ENCODE measurements at regions not wholly inside any gene's neighbourhood (a gene's known extent, or its start where the extent isn't known, plus 50 kb on each side); places are given as distances from the start of the nearest gene placed in this dataset.

DNA sequence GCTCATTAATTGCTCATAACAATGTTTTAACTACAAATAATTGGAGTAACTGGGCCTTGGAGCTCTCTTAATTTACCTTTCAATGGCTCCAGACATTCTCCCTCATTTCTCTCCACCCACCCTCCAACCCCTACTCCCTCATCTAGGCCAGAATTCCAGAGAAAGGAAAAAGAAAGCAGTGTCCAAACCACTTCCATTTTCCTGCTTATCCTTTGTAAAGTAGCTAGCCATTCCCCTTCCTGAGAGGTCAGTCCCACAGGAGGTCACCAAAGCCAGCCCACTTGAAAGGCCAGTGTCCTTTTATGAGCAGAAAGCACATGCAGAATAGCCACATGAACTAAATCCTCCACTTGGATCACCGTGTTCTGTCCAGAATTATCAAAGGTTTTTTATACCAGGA lies 404.8 kb upstream of the FAT3 start:
- no peak for DNase-seq (ENCODE audit: low read depth, low spot score)

DNA sequence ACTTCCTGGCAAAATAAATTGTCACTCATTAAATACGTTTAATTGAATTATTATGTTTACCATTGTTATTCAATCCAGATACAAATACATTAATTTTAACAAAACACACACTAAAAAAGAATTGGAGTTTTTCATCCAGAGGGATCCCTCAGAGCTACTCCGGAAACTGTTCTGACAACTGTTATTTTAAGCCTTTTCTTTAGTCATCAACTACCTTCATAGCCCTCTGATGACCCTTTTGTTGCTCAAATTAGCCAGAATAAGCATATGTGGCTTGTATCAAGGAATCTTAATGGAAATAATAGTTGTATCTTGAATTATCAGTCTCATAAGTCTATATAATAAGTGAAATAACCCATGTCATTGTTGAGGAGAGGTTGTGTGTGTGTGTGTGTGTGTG lies 405.4 kb upstream of the FAT3 start:
- DNase-seq (ENCODE audit: low read depth, low spot score): no peak

DNA sequence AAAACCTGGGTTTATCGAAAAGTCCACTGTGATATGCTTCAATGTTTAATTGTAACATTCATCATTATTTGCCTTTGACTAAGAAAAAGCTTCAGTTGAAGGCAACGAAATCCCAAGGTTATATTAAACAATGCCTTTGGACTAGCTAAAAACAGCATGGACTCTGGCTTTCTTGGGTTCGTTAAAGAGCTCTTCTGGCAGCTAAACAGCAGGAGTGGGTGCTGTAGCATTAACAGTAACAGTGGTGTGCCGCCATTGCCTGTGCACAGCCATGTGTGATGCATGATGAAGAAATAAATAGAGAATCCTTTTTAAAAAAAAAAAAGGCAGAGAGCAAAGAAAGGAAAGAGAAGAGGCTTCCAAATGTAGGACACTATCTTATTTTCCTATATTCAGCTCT lies 406.6 kb upstream of the FAT3 start:
- no peak for DNase-seq (ENCODE audit: low read depth, low spot score)

DNA sequence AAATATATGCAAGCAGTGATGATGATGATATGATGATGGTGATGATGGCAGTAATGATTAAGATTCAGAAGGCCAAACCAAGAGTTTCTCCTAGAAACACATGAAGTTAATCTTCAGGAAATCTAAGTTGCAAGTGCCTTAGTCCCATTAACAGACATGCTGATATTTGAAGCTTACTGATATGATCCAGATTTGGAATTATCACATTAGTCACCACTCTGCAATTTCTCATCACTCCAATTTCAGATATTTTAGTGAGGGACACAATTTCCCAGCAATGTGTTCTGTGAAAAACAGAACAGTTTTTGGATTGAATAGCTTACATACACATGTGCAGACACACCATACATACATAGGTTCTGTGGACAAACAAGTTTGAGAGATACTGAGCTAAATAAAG lies 411.4 kb upstream of the FAT3 start:
- DNase-seq (ENCODE audit: low read depth, low spot score): no peak

DNA sequence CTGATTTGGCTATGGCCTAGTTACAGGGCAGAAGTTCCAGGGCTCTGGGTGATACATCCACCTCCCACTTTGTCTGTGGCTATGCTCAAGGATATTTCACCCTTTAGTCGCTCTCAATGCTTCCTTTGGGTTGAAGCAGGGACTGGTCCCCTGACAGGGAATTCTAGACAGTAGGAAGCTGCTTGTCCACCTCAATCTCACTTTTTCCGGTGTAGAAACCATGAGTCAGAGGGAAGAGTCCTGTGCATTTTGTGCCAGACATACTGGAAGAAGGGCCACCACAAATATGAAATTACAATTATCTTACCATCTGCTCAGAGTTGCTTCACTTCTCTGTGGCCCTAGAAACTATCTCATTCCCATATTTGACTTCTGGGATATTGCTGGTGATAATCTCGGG lies 413.7 kb upstream of the FAT3 start:
- DNase-seq (ENCODE audit: low read depth, low spot score): no peak

DNA sequence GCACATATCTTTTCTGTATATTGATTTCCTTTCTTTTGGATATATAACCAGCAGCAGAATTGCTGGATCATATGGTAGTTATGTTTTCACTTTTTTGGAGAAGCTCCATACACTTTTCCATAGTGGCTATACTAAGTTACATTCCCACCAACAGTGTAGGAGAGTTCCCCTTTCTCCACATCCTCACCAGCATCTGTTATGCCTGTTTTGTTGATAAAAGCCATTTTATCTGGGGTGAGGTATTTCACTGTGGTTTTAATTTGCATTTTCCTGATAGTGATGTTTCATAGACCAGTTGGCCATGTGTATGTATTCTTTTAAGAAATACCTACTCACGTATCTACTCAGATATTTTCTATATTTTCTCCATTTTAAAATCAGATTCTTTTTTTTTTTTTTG lies 419.3 kb upstream of the FAT3 start:
- DNase-seq (ENCODE audit: low read depth, low spot score): no peak

DNA sequence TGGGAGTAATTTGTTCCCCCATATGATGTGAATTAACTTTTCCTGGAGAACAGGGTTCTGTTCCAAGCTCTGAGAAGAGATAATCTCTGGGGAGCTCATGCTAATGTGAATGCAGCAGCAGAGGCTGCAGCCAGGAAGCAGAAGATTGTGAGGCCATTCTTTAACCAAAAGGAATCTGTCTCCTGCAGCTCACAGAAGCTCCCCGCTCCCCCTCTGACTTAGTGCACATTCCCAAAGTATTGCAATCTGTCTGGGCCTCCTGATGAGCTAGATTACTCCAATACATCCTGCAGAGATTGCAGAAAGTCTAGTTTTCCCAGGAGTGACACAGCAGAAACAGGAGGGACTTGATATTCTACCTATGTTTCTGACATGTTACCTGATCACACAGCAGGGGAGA lies 420.6 kb upstream of the FAT3 start:
- DNase-seq (ENCODE audit: low read depth, low spot score): no peak

DNA sequence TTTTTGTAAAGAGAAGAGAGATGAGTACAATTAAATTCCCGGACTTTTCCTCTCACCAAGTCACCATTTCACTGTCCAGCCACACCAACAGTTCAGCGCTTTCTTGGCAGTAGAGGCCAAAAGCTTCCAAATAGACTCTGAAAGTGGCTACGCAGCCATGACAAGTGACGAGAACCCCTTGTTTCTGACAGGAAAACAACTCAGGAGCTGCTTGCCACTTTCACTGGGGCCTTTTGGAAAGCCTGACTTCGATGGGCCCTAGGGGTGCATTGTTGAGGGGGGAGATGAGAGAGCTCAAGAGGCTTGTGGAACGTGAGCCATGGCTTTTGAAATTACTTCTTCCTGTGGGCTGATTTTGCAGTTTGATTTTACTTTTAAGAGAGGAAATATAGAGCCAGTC lies 422.1 kb upstream of the FAT3 start:
- DNase-seq (ENCODE audit: low read depth, low spot score): no peak

DNA sequence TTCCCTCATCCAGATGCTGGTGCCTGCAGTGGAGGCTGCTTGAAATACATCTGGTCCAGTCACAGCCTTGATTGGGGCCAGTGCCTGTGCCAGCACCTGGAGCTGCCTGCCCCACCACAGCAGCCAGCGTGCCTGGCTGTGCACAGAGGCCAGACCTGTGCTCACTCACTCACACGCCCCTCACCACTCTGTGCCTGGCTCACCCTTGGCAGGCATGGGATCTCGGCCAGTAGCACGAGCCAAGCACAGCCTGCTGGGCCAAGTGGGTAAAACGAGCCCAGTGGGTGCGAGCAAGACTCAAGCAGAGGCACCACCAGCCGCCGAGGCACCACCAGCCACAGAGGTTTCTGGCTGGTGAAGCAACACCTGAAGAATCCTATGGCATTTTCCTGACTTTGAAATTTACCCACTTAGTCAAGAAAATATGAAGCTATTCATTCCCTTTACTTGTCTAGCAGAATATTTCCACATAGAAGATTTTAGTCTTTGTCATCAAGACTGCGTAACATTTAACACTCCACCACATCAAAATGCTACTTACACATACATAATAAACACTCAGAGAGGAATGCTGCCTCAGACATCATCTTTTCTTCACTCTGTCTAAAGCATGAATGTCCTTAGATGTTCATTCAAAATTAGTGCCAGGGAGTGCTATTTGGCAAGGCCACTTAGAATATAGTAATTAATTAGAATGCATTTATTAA lies 424.3 kb upstream of the FAT3 start:
- DNase-seq (ENCODE audit: low read depth, low spot score): no peak

DNA sequence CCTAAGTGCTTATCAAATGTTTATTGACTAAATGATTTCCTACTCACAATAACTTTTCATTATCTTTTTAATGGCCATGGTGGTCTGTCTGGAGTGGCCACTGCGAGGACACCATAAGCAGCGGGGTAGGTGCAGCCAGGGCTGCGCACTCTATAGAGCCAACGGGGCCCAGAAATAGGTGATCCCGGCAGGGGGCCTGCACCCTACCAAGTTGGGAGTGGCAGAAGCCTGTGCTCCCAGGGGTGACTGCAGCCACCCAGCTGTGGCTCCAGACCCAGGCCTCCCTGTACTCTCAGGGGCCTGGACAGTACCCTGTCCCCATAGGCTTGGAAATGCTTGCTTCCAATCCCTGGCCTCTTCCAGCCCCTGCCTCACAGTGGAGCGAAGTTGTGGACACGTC lies 426.4 kb upstream of the FAT3 start:
- no peak for DNase-seq (ENCODE audit: low read depth, low spot score)

DNA sequence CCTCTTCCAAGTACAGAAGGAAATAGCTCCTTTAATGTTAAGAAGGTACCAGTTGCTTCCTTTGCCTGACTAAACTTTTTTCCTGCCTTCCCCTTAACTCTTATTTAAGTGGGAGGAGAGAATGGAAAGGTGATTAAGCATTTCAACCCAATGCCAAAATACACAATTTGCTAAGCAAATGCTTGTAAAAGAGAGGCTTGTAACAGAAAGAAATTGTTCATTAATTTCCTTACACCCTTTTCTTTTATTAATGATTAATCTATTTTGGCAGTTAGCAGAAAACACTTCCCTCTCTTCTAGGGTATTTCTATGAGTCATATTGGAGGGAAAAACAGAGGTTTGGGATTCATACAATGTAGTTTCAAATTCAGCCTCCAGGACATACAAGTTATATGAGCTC lies 427.6 kb upstream of the FAT3 start:
- DNase-seq (ENCODE audit: low read depth, low spot score): no peak

DNA sequence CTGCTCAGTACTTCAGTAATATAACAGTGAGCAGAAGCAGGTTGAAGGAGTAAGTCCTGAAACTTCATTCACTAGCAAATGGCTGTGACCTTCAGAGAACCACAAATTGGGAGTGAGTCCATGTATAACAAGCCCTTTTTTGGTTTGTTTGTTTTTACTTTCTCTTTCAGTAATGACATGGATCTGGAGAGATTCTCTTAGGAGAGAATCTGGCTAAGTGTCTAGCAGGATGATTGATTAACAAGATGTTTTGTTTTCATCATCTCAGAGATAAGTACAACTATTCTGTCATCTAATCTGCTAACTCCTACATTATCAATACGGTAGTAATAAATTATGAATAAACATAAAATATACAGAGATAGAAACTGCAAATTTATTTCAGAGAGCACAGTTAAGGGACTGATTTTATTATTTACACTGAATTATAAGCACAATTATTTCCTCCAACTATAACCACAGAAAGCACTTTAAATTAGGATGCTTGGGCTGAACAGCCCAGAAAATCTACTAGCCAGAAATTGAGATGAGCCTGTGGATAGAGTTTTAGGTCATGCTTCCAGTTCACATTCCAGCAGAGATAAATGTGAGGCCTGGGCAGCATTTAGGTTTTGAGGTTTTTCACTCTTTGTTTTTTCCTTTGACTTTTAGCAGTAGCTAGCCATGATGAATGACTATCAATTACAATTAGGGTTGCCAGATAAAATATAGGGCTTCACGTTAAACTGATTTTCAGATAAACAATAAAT lies 429.3 kb upstream of the FAT3 start:
- DNase-seq (ENCODE audit: low read depth, low spot score): no peak

DNA sequence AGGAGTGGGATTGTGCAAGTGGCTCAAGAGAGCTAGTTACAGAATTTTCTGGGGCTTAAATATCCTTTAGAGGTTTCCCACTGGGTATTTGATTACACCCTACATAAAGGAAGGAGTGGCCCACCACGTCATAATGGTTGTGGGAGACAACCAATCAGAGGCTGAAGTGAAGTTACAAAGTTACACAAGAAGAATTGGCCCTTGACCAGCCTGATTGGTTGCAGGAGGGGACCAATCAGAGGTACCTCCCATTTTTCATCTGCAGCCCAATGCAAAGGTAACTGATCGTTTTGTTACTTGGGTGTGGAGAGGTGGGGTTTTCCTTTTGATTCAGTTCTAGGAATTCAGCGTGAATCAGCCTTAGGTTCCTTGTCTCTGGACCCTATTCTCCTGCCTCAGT lies 430.5 kb upstream of the FAT3 start:
- DNase-seq (ENCODE audit: low read depth, low spot score): no peak

DNA sequence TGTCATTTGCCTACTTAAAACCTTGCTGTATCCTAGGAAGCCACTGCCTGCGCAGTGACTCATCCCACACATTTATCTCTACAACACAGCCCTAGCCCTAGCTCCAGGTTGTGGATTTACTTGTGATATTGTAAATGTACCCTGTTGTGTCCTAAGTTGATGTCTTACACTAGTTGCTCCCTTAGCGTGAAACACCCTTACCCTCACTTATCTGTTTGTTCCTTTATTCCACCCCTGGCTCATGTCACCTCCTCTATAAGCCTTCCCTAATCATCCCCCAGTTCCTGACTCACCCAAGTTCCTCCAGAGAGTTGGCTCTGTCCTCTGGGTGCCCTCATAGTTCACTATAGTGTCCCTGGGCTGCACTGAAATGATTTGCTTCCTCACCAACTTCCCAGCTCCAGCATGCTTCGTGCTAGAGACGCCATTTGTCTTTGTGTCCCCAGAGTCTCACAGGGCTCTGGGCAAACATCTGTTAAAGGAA lies 431.8 kb upstream of the FAT3 start:
- no peak for DNase-seq (ENCODE audit: low read depth, low spot score)

DNA sequence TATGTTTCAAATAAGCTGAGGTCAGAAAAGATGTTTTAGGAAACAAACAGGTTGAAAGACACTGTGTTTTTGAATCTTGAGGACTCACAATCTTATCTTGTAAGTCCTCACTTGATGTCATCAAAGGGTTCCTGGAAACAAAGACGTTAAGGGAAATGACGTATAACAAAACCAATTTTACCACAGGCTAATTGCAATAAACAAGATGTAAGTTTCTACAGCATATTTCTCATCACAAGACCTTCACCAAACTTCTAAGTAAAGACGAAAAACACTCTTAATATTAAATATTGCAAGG lies 433.5 kb upstream of the FAT3 start:
- no peak for DNase-seq (ENCODE audit: low read depth, low spot score)

DNA sequence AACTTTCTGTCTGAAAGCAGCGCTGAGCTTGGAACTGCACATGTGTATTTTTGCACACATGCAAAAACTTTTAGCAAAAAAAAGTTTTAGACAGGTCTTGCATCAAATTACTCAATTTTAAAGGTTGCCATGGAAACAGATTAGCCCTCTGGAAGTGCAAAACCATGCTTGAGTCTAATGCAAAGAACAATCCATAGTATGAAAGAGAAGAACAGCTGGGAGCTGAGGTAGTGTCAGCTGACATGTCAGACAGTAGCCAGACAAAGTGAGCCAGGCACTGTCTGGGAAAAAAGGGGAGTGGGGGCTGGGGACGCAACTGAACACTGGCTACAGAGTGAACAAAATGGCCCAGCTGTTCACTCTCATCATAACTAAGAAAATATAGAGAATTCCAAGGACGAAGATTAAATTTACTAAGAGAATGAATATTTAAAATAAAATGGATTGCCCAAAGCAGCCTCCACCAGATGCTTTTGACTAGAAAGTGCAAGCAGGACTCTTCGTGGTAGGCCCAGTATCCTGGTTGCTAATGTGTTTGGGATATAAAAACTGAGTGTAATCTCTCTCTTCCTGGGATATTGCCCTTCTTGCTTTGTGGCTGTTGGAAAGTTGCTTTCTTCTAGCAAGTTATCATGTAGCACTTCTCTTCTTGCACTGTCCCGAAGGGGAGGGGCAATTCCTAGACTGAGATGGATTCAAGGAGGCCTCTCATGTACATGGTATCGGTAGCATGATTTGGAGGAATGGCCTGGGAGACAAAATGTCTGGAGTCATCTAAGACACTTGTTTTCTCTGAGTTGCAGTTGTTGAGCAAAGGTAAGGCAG lies 434.1 kb upstream of the FAT3 start:
- DNase-seq (ENCODE audit: low read depth, low spot score): no peak

DNA sequence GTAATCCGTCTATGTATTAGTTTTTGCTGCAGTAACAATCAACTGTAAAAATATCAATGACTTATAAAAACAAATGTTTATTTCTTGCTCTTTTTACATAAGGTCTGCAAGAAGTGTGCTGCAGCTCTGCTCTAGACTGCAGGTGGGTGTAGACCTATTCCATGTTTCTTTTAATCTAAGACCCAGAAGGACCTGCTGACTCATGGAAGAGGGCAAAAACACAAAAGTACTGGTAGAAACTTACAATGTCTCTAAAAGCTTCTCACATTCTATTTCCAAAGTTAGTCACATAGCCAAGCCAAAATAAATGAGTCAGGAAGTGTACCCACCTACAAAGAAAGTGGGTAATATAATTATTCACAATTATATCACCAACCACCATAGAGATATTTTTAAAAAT lies 435.9 kb upstream of the FAT3 start:
- DNase-seq (ENCODE audit: low read depth, low spot score): no peak

DNA sequence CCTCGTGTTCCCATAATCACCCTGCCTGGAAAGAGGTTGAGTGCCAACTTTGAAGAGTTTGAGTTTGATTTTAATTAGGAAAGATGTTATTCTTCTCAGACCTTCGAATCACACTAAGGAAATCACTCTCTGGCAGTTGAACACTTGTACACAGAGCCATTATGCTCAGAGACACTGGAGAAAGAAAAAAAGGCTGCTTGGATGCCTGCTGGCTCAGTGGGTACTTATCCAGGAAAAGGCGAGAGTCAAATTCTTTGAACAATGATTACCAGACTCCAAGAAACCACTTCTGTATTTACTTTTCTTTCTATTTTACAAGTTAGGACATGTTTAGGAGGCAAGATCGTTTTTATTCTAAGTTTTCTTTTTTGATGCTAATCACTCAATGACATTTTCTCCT lies 438.5 kb upstream of the FAT3 start:
- no peak for DNase-seq (ENCODE audit: low read depth, low spot score)

DNA sequence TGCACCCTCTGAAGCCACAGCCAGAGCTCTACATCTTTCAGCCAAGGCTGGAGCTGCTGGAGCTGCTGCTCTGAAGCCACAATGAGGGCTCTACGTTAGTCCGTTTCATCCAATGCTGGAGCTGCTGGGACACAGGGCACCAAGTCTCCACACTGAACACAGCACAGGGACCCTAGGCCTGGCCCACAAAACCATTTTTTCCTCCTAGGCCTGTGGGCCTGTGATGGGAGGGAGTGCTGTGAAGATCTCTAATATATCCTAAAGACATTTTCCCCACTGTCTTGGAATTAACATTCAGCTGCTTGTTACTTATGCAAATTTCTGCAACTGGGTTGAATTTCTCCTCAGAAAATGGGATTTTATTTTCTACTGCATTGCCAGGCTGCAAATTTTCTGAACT lies 441.4 kb upstream of the FAT3 start:
- DNase-seq (ENCODE audit: low read depth, low spot score): no peak

DNA sequence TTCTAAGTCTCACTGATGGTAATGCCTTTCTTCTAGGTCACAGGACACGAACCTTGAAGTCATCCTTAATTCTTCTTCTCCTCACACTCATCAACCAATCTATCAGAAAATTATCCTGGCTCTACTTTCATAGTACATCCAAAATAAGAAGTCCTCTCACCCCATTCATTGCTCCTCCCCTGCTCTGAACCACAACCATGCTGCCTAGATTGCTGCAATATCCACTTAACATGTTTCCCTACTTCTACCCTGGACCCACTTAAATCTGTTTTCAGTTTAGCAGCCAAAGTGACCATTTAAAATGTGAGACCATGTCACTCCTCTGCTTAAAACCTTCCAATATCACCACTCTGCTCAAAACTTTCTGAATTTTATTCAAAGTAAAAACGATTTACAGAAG lies 445.9 kb upstream of the FAT3 start:
- DNase-seq (ENCODE audit: low read depth, low spot score): no peak

DNA sequence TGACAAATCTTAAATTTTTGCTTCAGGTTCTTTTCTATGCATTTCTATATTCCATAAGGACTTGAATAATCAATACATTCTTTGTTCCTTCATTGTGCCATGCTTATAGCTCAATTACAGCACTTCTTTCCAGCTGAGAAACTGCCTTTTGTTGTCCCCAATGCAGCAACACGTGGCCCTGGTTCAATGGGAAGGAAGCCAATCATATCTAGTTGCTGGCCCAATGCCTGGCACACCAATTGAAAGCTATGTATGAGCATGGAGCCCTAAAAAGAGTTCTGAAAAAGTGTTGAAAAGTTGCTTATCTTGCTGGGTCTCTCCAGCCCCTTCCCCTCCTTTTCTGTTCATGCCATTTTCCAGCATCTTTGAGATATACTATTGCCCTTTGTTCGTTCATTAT lies 448.0 kb upstream of the FAT3 start:
- no peak for DNase-seq (ENCODE audit: low read depth, low spot score)

DNA sequence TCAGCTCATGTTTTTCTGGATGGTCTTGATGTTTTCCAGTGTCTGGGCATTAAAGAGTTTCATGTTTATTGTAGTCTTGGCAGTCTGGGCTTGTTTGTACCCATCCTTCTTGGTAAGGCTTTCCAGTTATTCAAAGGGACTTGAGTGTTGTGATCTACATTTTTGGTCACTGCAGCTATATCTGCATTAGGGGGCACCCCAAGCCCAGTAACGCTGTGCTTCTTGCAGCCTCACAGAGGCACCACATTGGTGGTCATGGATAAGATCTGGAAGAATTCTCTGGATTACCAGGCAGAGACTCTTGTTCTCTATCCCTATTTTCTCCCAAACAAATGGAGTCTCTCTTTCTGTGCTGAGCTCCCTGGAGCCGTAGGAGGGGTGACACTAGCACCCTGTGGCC lies 451.5 kb upstream of the FAT3 start:
- DNase-seq (ENCODE audit: low read depth, low spot score): no peak

DNA sequence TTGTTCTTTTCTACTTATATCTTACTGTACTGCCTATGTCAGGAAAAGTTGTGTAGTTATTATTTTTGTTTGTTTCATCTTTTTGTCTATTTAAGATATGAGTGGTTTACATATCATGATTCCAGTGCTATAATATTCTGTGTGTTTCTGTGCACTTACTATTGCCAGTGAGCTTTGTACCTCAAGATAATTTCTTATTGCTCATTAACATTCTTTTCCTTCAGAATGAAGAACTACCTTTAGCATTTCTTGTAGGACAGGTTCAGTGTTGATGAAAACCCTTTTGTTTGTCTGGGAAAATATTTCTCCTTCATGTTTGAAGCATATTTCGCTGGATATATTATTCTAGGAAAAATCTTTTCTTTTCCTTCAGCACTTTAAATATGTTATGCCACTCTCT lies 452.7 kb upstream of the FAT3 start:
- no peak for DNase-seq (ENCODE audit: low read depth, low spot score)
